OCI-LY7 (cell line): ENCODE measurements at regions not wholly inside any gene's neighbourhood (a gene's known extent, or its start where the extent isn't known, plus 50 kb on each side); places are given as distances from the start of the nearest gene placed in this dataset.

ENCODE experiments used
- EZH2phosphoT487 ChIP-seq: fragments of 200-600 bp; sonication (generic); IDR thresholded peaks from 2 replicates; pipeline ENCODE4 v1.6.1; 2018; ENCODE audit warnings: low read depth, borderline replicate concordance, mild to moderate bottlenecking, mixed run types, antibody characterized with exemption, low read length, moderate library complexity, mixed read lengths
- TF ChIP-seq, protein P1 (sequence below): fragments of 200-600 bp; sonication (generic); conservative IDR thresholded peaks from 2 replicates; pipeline ENCODE4 v1.5.1; 2014; ENCODE audit warnings: mild to moderate bottlenecking, antibody characterized with exemption, low read length, moderate library complexity, mixed read lengths

DNA sequence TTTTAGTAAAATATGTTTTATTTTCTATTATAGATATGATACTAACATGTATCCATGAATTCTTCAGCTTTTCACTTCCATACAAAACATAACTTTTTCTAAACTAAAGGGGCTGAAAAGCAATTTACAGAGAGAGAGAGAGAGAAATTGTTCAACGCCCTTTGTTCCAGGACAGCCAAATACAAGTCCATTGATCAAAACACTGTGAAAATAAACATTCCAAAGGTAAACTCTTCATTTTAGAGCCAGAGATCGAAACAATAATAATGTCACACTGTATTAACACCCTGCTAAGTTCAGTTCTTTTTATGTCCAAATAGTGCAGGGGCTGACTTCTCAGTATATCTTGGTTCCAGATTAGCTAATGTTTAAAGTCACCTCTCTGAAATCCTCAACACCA, 516.2 kb upstream of the ATXN8OS start:
- TF ChIP-seq, protein P1, sequence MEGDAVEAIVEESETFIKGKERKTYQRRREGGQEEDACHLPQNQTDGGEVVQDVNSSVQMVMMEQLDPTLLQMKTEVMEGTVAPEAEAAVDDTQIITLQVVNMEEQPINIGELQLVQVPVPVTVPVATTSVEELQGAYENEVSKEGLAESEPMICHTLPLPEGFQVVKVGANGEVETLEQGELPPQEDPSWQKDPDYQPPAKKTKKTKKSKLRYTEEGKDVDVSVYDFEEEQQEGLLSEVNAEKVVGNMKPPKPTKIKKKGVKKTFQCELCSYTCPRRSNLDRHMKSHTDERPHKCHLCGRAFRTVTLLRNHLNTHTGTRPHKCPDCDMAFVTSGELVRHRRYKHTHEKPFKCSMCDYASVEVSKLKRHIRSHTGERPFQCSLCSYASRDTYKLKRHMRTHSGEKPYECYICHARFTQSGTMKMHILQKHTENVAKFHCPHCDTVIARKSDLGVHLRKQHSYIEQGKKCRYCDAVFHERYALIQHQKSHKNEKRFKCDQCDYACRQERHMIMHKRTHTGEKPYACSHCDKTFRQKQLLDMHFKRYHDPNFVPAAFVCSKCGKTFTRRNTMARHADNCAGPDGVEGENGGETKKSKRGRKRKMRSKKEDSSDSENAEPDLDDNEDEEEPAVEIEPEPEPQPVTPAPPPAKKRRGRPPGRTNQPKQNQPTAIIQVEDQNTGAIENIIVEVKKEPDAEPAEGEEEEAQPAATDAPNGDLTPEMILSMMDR = no peak
- TF ChIP-seq EZH2phosphoT487 = no peak
